SHP77 treated with DMSO at 0.1 percent for 48 hours (cell line): ENCODE measurements at regions not wholly inside any gene's neighbourhood (a gene's known extent, or its start where the extent isn't known, plus 50 kb on each side); places are given as distances from the start of the nearest gene placed in this dataset.
A peak's percentile ranks its signal among the peaks of the same experiment; 100 is the strongest.

Experiments used
- DNase-seq: peaks from one replicate; lab custom pipeline; 2025; lab: John Stamatoyannopoulos, UW

DNA sequence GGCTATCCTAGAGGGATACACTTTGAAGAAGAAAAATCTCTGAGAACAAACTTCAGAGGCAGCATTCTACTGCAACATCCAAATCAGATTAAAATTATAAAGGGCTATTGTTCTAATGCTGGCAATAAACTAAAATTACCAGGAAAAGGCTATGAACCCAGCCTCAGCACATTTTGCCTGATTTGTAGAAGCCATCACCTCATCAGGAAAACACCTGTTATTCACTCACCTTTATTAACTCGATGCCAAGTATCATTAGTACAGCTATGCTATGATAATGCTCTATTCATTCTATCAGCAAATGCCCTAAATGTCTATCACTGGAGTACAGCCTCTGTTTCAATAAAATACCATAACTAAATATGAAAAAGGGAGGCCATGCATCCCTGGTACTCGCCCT, 510.2 kb downstream of the RASEF start:
- DNase-seq: no peak

DNA sequence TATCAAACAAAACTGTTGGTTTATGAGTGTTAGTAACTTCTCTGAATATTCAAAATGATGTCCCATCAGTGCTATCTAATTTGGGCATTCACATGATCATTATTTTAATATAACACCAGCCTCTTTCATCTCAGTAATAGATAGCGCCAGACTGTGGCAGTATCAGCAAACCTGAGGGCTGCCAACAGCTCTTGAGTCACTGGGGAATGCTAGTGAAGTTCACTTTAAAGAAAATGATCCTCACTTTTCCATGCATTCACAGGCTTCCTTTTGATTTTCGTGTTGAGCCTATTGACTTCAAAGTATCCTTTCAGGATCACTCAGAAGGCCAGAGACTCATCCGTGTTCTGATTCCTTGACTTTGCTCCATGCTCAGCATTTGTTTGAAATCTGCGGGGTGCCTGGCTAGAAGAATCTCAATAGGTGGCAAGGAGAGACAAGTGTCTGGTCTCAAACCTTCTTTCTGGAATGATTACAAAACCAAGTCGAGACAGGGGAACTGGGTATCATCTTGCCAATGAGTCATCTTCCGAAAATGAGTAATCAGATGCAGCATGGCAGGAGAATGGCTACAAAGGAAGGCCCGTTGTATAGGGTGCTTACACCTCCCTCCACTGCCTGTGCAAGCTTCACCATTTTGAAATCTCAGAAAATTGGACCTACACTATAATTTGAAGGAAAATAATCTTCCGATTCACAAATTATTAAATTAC, 509.1 kb downstream of the RASEF start:
- no peak for DNase-seq

DNA sequence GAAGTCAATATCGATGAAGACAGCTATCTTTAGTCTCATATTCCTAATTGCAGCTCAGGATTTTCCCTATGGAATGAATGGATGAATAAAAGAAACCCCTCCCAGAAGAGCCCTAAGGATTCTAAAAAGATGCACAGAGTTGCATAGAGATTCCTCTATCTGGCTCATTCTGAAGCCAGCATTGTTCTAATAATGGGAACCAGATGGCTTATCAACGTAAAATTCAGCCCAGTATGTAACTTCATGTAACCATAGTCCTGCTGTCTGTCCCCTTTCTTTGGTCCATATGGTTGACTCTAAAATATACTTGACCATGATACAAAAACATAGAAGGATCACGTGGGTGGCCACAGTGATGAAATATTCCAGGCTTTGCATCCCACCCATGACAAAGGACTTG, 508.6 kb downstream of the RASEF start:
- no peak for DNase-seq

GRCh38 chr9:82555031-82555430, 507.9 kb downstream of the RASEF start:
- no peak for DNase-seq

- no peak for DNase-seq
These were observed 507.4 kb downstream of the RASEF start for GRCh38 chr9:82555431-82556051.

DNA sequence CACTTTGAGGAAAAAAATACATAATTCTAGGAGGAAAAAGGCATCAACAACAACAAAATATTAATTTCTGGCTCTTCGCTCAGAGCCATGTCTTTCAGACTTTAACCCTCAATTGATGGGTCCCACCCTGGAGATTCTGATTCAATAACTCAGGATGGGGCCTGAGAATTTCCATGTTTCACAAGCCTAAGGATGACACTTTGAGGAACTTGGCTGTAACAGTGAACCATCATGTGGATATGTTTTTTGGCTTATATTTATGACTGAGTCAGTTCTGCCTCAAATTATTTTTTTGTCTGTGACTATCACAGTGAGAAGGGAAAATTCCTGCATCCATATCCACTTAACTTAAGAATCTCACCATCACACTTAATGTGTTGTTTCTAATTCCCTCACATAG, 504.6 kb downstream of the RASEF start:
- DNase-seq: no peak

DNA sequence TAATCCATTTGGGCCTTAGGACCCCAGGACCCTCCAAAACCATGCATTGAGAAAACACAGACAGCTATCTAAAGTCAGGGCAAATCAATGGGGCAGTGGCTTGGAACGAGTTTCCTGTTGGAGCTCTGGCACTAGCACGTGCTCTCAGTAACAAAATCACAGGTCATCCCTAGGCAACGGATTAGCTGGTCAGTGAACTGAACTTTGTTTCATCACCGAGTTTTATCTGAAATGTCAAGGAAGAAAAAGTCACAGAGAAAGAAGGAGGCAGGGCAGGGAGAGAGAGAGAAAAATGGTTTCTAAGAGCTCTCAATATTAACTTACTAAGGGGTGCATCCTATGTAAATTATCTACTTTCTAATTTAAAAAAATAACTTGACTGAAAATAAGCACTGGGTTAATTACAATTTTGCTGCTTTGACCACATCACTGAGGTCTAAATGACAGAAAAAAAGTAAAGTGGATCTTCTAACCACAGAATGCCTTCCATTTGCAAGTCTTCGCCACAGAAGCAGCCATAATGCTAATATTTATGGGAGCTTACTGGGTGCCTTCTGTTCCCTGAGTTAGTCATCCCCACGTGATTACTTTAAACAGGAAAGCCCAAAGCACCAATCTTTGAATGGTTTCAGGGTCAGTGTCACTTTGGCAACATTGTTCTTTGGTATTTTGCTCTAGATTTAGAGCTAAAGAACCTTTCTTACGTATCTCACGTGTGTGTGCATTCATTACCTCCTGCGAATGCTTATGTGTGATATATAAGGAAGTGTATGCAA, 503.9 kb downstream of the RASEF start:
- no peak for DNase-seq

- DNase-seq: no peak
These were observed 502.9 kb downstream of the RASEF start for GRCh38 chr9:82560036-82560435.

GRCh38 chr9:82560457-82560904, 502.5 kb downstream of the RASEF start:
- peak; percentile 2 for DNase-seq

DNA sequence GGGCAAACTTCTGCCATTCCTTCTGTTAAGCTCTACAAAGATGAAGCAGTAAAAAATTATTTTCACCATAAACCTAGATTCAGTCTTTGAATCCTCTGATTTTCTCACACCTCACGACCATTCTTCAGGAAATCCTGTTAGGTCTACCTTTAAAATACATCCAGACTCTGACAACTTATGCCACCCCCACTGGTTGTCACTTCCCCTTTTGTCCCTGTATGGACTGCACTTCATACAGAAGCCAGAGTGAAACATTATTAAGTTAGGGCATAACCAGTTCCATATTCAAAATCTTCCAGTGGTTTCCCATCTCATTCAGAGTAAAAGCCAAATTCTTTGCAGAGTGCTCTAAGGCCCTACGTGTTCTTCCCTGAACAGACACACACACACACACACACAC, 499.8 kb downstream of the RASEF start:
- no peak for DNase-seq

DNA sequence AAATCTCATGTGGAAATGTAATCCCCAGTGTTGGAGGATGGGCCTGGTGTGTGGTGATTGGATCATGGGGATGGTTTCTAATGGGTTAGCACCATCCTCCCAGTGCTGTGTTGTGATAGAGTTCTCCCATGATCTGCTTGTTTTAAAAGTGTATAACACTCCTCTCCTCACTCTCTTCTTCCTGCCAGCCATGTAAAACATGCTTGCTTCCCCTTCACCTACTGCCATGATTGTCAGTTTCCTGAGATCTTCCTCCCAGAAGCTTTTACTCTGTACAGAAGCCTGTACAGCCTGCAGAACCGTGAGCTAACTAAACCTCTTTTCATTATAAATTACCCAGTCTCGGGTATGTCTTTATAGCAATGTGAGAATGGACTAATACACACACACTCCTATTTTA, 499.1 kb downstream of the RASEF start:
- DNase-seq: no peak

DNA sequence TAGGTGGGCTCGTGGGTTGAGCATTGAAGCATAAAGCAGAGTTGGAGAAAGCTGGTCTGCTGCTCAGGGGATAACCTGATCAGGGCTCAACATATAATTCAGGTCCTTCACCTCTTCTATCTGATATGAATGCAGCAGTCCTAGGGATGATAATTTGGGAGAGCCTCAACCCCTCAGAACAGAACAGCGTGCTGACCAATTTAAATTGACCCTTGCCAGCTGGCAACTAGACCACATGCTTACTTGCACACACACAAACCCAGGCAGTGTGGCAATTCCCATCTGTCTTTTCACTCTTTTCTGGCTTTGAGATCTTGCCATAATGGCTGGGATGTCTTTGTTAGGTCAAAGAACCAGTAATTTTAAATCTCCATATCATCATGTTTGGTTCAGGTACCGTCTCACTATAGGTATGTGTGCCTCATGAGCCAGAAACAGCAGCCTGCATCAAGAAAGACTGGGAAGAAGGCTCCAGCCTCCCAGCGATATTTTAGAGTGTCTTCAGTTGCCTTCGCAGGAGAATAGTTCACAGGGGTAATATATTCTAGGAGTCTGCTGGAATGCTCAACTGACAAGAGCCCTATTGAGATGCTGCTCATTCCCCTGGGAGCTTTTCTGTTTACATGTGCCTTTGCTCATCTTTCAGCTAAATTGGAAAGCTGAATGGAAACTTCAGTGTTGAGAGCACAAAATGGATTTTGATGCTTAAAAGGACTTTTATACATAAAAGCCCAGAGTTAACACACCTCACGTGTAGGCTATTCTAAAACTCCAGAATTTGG, 497.6 kb downstream of the RASEF start:
- DNase-seq: no peak

DNA sequence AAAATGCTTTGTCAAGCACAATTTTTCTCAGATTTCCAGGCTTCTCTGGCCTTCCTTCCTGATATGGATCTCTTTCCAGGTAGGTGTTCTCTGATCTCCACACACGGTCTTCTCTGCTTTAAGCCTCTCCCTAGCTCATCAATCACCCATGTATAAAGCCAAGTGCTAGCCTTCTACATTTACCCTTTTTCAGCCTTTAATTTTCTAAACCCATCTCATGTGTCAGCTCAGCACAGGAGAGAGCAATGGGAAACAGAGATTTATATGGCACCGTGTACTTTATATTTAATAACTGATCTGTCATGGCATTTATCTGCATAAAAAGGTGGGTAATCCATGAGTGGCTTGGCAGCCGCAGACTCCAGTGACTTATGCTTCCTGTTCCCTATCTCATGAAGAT, 495.0 kb downstream of the RASEF start:
- DNase-seq: no peak

DNA sequence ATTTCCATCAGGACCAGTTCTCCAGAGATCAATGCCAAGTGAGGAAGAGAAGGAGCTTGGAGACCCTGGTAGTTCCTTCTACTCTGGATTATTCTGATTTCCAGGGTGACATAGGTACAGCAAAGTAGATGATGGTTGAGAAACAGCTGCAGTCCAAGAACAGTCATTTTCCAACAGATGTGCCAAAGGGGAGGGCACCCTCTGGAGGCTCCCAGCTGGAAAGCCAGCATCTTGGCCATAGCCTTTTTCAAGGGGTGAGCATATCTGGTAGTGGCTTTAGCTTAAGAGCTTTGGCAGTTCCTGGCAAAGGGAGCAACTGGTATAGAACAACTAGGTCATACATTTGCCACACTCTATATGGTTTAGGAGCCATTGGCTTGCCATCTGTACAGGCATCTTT, 492.7 kb downstream of the RASEF start:
- DNase-seq: no peak

DNA sequence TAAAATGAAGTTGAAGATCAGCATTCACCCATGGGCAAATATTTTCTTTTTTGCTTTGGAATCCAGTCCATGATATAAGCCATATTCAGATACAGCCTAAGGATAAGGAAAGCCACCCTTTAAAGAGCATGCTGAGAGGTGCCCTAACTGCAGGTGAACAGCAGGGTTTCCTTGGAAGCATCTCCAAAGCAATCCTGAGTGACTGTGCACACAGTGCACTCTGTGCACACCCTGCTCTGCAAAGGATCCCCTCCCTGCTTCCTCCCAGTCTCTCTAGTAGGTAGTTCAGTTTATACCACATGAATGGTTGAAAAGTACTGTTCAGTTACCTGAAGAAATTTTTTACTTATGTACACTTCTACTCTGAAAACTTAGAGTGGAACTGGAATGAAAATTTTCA, 491.4 kb downstream of the RASEF start:
- DNase-seq: no peak

GRCh38 chr9:82572146-82572545, 490.8 kb downstream of the RASEF start:
- no peak for DNase-seq

DNA sequence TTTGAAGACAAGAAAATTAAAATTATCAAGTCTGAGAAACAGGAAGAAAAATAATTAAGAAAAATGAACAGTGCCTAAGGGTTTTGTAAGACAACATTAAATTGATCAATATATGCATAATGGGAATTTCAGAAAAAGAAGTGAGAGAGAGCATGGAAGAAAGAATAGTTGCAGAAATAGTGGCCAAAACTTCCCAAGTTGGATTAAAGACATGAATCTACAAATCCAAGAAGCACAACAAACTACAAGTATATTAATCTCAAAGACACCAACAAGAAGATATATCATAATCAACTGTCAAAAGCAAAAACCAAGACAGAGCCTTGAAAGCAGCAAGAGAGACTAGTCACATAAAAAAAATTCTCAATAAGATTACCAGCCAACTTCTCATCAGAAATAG, 488.0 kb downstream of the RASEF start:
- DNase-seq: no peak

GRCh38 chr9:82580921-82581320, 482.0 kb downstream of the RASEF start:
- no peak for DNase-seq

GRCh38 chr9:82581516-82581915, 481.4 kb downstream of the RASEF start:
- DNase-seq: no peak

GRCh38 chr9:82581935-82582334, 481.0 kb downstream of the RASEF start:
- DNase-seq: no peak

DNA sequence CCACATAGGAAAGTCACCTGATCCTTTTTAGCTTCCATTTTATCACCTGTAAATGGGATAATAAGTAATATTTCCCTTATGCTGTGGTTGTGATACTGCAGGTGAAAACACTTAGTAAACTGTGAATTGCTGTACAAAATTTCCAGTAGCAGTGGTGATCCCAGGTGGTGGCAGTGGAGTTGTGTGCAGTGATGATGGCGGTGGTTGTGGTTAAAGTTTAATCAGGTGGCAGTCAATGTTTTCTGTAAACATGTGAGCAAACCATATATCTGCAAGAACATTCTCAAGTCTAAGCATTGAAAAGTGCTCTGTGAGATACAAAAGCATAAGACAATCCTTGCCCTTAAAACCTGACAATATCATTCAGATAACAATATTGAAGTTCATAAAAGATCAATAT, 480.2 kb downstream of the RASEF start:
- DNase-seq: no peak

DNA sequence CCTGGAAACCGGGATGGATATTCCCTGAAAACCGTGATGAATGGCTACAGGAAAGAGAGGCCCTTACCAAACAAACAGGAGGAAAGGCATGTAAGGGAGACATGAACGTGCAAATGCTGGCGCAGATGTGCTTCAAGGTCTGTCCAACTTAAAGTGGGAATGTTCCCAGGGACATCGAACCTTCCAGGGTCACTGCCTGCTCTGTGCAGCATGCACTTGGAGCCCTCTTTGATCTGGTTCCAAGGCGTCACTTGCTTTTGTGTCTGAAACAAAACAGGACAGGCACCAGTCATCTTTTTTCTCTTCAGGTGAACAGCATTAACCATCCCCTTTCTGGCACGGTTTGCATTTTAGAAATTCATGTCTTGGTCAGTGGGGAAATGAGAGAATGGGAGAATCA, 479.4 kb downstream of the RASEF start:
- DNase-seq: no peak
